Adrenal gland (tissue), 9 donors: ENCODE measurements at regions not wholly inside any gene's neighbourhood (a gene's known extent, or its start where the extent isn't known, plus 50 kb on each side); places are given as distances from the start of the nearest gene placed in this dataset.

Experiments used
- DNase-seq, 7 donors: peaks; one replicate each; pipeline ENCODE4 v3.0.0-alpha.2; 2019 to 2020
- H3K27ac ChIP-seq, 5 donors: fragments of 200-600 bp; sonication (generic) in 4 of 5; 1 replicate in 3 of 5; 2 replicates in 2 of 5; pipeline versions ENCODE4 v1.5.1 to v1.8.0; 2016 to 2020; ENCODE audit warnings: mild to moderate bottlenecking in 1 of 5
- H3K27me3 ChIP-seq: fragments of 200-600 bp; 2 replicates; pipeline ENCODE4 v1.8.0; 2021
- H3K36me3 ChIP-seq, 2 donors: fragments of 200-600 bp; replicated peaks in 1 of 2; 1 replicate in 1 of 2; 2 replicates in 1 of 2; pipeline versions ENCODE4 v1.5.1 to v1.8.0; 2018 to 2022
- H3K4me1 ChIP-seq, 2 donors: fragments of 200-600 bp; replicated peaks in 1 of 2; 1 replicate in 1 of 2; 2 replicates in 1 of 2; pipeline versions ENCODE4 v1.5.1 to v1.8.0; 2018 to 2021
- H3K4me3 ChIP-seq, 4 donors: fragments of 200-600 bp; sonication (generic) in 3 of 4; one replicate each; pipeline ENCODE4 v1.5.1; 2016 to 2018
- H3K9me3 ChIP-seq, 3 donors: fragments of 200-600 bp; sonication (generic) in 1 of 3; replicated peaks in 1 of 3; 1 replicate in 2 of 3; 2 replicates in 1 of 3; pipeline versions ENCODE4 v1.5.1 to v1.8.0; 2016 to 2021
- CTCF ChIP-seq, 6 experiments: fragments of 450-650 bp in 4 of 6; fragments of 200-600 bp in 2 of 6; sonication (generic) in 1 of 6; IDR thresholded peaks; 1 replicate in 5 of 6; 2 replicates in 1 of 6; pipeline versions ENCODE4 v1.5.1 to v1.8.0; 2016 to 2021; ENCODE audit warnings: antibody characterized with exemption in 6 of 6, mild to moderate bottlenecking in 2 of 6, moderate library complexity in 1 of 6
- POLR2A ChIP-seq, 2 donors: fragments of 450-650 bp; IDR thresholded peaks; one replicate each; pipeline ENCODE4 v1.6.1; 2017; ENCODE audit warnings: antibody characterized with exemption in 2 of 2, mild to moderate bottlenecking in 2 of 2, moderate library complexity in 1 of 2
- WGBS, 4 donors: extraction: QIAGEN DNeasy Blood & Tissue Kit in 2 of 4; methylation state at CpG; one replicate each; pipeline versions ENCODE4 v1.1.5 to v1.1.7; 2013 to 2017; 5-methylcytosine and 5-hydroxymethylcytosine counted together
- intact Hi-C, 2 donors: fragments of 100-400 bp; cut with DNase I; formaldehyde crosslinking; loops; one replicate each; pipeline versions ENCODE4 v1.14.1 to v1.15.0; 2022 to 2023
- donor health status: healthy with polysubstance abuse.
- donor health status: Bipolar disorder and iron deficiency.
- donor health status: DM: yes; HTN: yes; CAD: no.
- donor health status: DM: no; HTN: no; CAD: no.
- donor health status: DM: no; HTN: no; CAD: no.

- Histone ChIP-seq H3K9me3 (no peaks in the 10 kb centered on the region), H3K4me1 (no peaks in the 10 kb centered on the region), H3K27ac (no peak overlapping the region), H3K27me3 (no peaks in the 10 kb centered on the region), H3K4me3 (no peak overlapping the region), H3K36me3 (no peaks in the 10 kb centered on the region)
- TF ChIP-seq POLR2A (IDR thresholded peaks at IDR 0.05): no peak
- TF ChIP-seq CTCF (IDR thresholded peaks at IDR 0.05): no peak
- 83 to 90% (median 89%) methylated on average over 5 of the region's 5 CpGs for WGBS, 4 donors
- intact Hi-C loops: no loop called here
- DNase-seq: no peak
Observed at GRCh38 chr2:235389626-235390025, 104.2 kb upstream of the AGAP1 start.

GRCh38 chr2:235390108-235390815 is 103.6 kb upstream of the AGAP1 start:
- DNase-seq: no peak
- WGBS, 4 donors: 77 to 88% (median 84%) methylated on average over 13 of the region's 13 CpGs
- Histone ChIP-seq H3K27ac (no peak overlapping the region), H3K4me1 (no peaks in the 10 kb centered on the region), H3K27me3 (no peaks in the 10 kb centered on the region), H3K4me3 (no peak overlapping the region), H3K9me3 (no peaks in the 10 kb centered on the region), H3K36me3 (no peaks in the 10 kb centered on the region)
- TF ChIP-seq POLR2A (IDR thresholded peaks at IDR 0.05) (no peak), CTCF (IDR thresholded peaks at IDR 0.05) (no peak)
- intact Hi-C loops: no loop called here

GRCh38 chr2:235390816-235391194 is 103.0 kb upstream of the AGAP1 start:
- no peaks in the 10 kb centered on the region for H3K27me3 ChIP-seq
- DNase-seq: no peak
- H3K4me3 ChIP-seq: no peak overlapping the region
- H3K4me1 ChIP-seq: no peaks in the 10 kb centered on the region
- H3K36me3 ChIP-seq: no peaks in the 10 kb centered on the region
- TF ChIP-seq CTCF (IDR thresholded peaks at IDR 0.05) (no peak), POLR2A (IDR thresholded peaks at IDR 0.05) (no peak)
- H3K27ac ChIP-seq: no peak overlapping the region
- 71 to 81% (median 74%) methylated on average over 10 of the region's 10 CpGs for WGBS, 4 donors
- H3K9me3 ChIP-seq: no peaks in the 10 kb centered on the region
- intact Hi-C loops: no loop called here

GRCh38 chr2:235391921-235392615 is 101.8 kb upstream of the AGAP1 start:
- H3K9me3 ChIP-seq: no peaks in the 10 kb centered on the region
- intact Hi-C loops: no loop called here
- H3K27ac ChIP-seq: no peak overlapping the region
- DNase-seq: no peak
- no peaks in the 10 kb centered on the region for H3K36me3 ChIP-seq
- no peak overlapping the region for H3K4me3 ChIP-seq
- no peak for TF ChIP-seq CTCF (IDR thresholded peaks at IDR 0.05)
- TF ChIP-seq POLR2A (IDR thresholded peaks at IDR 0.05): no peak
- no peaks in the 10 kb centered on the region for H3K4me1 ChIP-seq
- no peaks in the 10 kb centered on the region for H3K27me3 ChIP-seq
- WGBS, 4 donors: 86 to 88% (median 87%) methylated on average over 27 to 28 of the region's 28 CpGs
